ENCODE measurements at regions not wholly inside any gene's neighbourhood (a gene's known extent, or its start where the extent isn't known, plus 50 kb on each side); places are given as distances from the start of the nearest gene placed in this dataset.

GRCh38 chr6:18044108-18044783 lies 56.8 kb upstream of the KIF13A start:
- no peak for FAIRE-seq
- DNase-seq (ENCODE audit: low read depth, low spot score): no peak
- dilution Hi-C loops (cut with MboI; ENCODE audit: extremely low pct_ligation_motif_present, low sequenced_read_pairs) (no loop called here), intact Hi-C loops (cut with micrococcal nuclease) (loop anchor here (5.0 kb wide), 2 partner anchors 78 to 177 kb away; partner anchors contain the start of gene NHLRC1)
- ChIA-PET POLR2A (no interaction called here), CTCF (interaction anchor here (1.4 to 1.6 kb wide), 3 partner anchors 57 to 76 kb away, joined by 3 to 6 read pairs (median 5); partner anchors contain the start of gene KIF13A)
- H2AFZ ChIP-seq (ENCODE audit: low read depth, low read length): no peak overlapping the region
- H3K27ac ChIP-seq (ENCODE audit: insufficient read depth, low read depth, low read length): no peak overlapping the region
- no peaks in the 10 kb centered on the region for H3K9me1 ChIP-seq (replicated peaks; ENCODE audit: control insufficient read depth, extremely low read depth, insufficient read depth, low read length)
- H4K20me1 ChIP-seq (replicated peaks; ENCODE audit: control insufficient read depth, extremely low read depth, insufficient read depth, low read length): no peaks in the 10 kb centered on the region
- H3K27me3 ChIP-seq (ENCODE audit: control insufficient read depth in 2 of 2, insufficient read depth in 2 of 2, low read length in 2 of 2): no peaks in the 10 kb centered on the region
- no peak overlapping the region for H3K9ac ChIP-seq (replicated peaks; ENCODE audit: extremely low read depth, insufficient read depth, low read length)
- no peak overlapping the region for H3K4me3 ChIP-seq (replicated peaks in 1 of 3; ENCODE audit: insufficient read depth in 1 of 3, low read depth in 1 of 3, low read length in 3 of 3)
- H3K79me2 ChIP-seq (ENCODE audit: control insufficient read depth, insufficient read depth, low read length): no peaks in the 10 kb centered on the region
- no peak for TF ChIP-seq JUN (IDR thresholded peaks at IDR 0.05; ENCODE audit: borderline replicate concordance, insufficient read depth, insufficient read length, low read depth)
- no peak for TF ChIP-seq CTCF (IDR thresholded peaks at IDR 0.05; ENCODE audit: extremely low read depth in 1 of 2, insufficient read depth in 1 of 2, low read depth in 1 of 2, low read length in 2 of 2)
- no peak for TF ChIP-seq EZH2 (IDR thresholded peaks at IDR 0.05; ENCODE audit: borderline replicate concordance, low read depth, low read length, severe bottlenecking)
- no peak for TF ChIP-seq GATA2 (IDR thresholded peaks at IDR 0.05; ENCODE audit: insufficient read depth, insufficient read length, low read depth, low read length)
- TF ChIP-seq POLR2A (IDR thresholded peaks at IDR 0.05; ENCODE audit: low read depth, low read length): no peak
- no peak for TF ChIP-seq MAX (IDR thresholded peaks at IDR 0.05; ENCODE audit: insufficient read depth, insufficient read length)
- no peak for TF ChIP-seq POLR2AphosphoS5 (IDR thresholded peaks at IDR 0.05; ENCODE audit: insufficient read depth, low read depth, low read length)
- TF ChIP-seq MYC (IDR thresholded peaks at IDR 0.05; ENCODE audit: low read depth, low read length): no peak
- no peak overlapping the region for H3K4me2 ChIP-seq (ENCODE audit: insufficient read depth, low read length)
- H3K4me1 ChIP-seq (ENCODE audit: control insufficient read depth, extremely low read depth, insufficient read depth, low read length): peaks cover 3% of the 10 kb centered on the region
- no peaks in the 10 kb centered on the region for H3K9me3 ChIP-seq (replicated peaks; ENCODE audit: control insufficient read depth, insufficient read depth, low read length)
- no peaks in the 10 kb centered on the region for H3K36me3 ChIP-seq (ENCODE audit: control insufficient read depth in 2 of 2, extremely low read depth in 1 of 2, insufficient read depth in 2 of 2, low read length in 2 of 2)
- no TSS peak for BruUV-seq (replicated peaks)

Measured in endothelial cell of umbilical vein (primary cell).